Tibial nerve (tissue), 4 donors: ENCODE measurements at regions not wholly inside any gene's neighbourhood (a gene's known extent, or its start where the extent isn't known, plus 50 kb on each side); places are given as distances from the start of the nearest gene placed in this dataset.

ENCODE experiments used
- DNase-seq, 2 donors: peaks; one replicate each; pipeline ENCODE4 v3.0.0-alpha.2; 2019; ENCODE audit warnings: low spot score in 2 of 2
- H3K27ac ChIP-seq, 4 donors: fragments of 200-600 bp; sonication (generic) in 3 of 4; one replicate each; pipeline ENCODE4 v1.5.1; 2017 to 2019; ENCODE audit warnings: mild to moderate bottlenecking in 1 of 4
- H3K27me3 ChIP-seq, 2 donors: fragments of 200-600 bp; sonication (generic) in 1 of 2; one replicate each; pipeline versions ENCODE4 v1.5.1 to v1.6.0; 2017 to 2019
- H3K36me3 ChIP-seq, 3 donors: fragments of 200-600 bp; sonication (generic); one replicate each; pipeline ENCODE4 v1.5.1; 2018 to 2019
- H3K4me1 ChIP-seq, 4 donors: fragments of 200-600 bp; sonication (generic) in 3 of 4; one replicate each; pipeline ENCODE4 v1.5.1; 2017 to 2019
- H3K4me3 ChIP-seq, 4 donors: fragments of 200-600 bp; sonication (generic) in 3 of 4; one replicate each; pipeline ENCODE4 v1.5.1; 2017 to 2019; ENCODE audit warnings: mild to moderate bottlenecking in 1 of 4, moderate library complexity in 1 of 4
- H3K9me3 ChIP-seq, 4 donors: fragments of 200-600 bp; sonication (generic) in 3 of 4; one replicate each; pipeline ENCODE4 v1.5.1; 2017 to 2019
- EP300 ChIP-seq, 2 donors: sonication (generic); formaldehyde crosslinking; IDR thresholded peaks; one replicate each; pipeline ENCODE4 v1.6.1; 2017; ENCODE audit warnings: antibody characterized with exemption in 2 of 2, mild to moderate bottlenecking in 1 of 2
- POLR2A ChIP-seq, 2 donors: fragments of 450-650 bp; IDR thresholded peaks; one replicate each; pipeline ENCODE4 v1.6.1; 2017; ENCODE audit warnings: antibody characterized with exemption in 2 of 2, mild to moderate bottlenecking in 2 of 2, moderate library complexity in 2 of 2
- WGBS, 2 donors: methylation state at CpG; one replicate each; pipeline ENCODE4 v1.1.5; 2018; 5-methylcytosine and 5-hydroxymethylcytosine counted together
- TF ChIP-seq, protein P1 (sequence below), 5 experiments: fragments of 200-600 bp in 3 of 5; fragments of 450-650 bp in 2 of 5; sonication (generic) in 3 of 5; IDR thresholded peaks; one replicate each; pipeline ENCODE4 v1.5.1; 2016 to 2019; ENCODE audit warnings: antibody characterized with exemption in 5 of 5, mild to moderate bottlenecking in 3 of 5, moderate library complexity in 2 of 5

DNA sequence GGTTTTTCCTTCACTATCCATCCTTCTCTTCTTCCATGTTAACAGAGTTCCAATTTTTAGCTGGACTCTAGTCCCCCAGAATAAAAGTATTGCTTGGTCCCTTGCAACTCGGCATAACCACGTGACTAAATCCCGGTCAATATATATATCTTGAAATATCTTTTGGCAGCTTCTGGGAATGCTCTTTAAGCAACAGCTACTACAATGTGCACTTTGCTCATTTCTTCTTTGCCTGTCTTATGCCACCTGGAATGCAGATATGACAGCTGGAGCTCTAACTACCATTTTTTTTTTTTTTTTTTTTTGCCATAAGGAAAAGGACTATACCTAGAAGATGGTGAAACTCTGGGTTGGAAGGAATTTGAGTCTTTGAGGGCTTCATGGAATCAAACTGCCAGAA lies 82.6 kb downstream of the GCNT4 start:
- TF ChIP-seq, protein P1, sequence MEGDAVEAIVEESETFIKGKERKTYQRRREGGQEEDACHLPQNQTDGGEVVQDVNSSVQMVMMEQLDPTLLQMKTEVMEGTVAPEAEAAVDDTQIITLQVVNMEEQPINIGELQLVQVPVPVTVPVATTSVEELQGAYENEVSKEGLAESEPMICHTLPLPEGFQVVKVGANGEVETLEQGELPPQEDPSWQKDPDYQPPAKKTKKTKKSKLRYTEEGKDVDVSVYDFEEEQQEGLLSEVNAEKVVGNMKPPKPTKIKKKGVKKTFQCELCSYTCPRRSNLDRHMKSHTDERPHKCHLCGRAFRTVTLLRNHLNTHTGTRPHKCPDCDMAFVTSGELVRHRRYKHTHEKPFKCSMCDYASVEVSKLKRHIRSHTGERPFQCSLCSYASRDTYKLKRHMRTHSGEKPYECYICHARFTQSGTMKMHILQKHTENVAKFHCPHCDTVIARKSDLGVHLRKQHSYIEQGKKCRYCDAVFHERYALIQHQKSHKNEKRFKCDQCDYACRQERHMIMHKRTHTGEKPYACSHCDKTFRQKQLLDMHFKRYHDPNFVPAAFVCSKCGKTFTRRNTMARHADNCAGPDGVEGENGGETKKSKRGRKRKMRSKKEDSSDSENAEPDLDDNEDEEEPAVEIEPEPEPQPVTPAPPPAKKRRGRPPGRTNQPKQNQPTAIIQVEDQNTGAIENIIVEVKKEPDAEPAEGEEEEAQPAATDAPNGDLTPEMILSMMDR (IDR thresholded peaks at IDR 0.05), result no peak
- no peak for TF ChIP-seq POLR2A (IDR thresholded peaks at IDR 0.05)
- Histone ChIP-seq H3K4me1 (no peaks in the 10 kb centered on the region), H3K27ac (no peak overlapping the region), H3K4me3 (no peak overlapping the region), H3K36me3 (no peaks in the 10 kb centered on the region), H3K9me3 (peaks cover 0 to 6% (median 0%) of the 10 kb centered on the region in 4 donors), H3K27me3 (no peaks in the 10 kb centered on the region)
- WGBS, 2 donors, result 91 to 96% methylated on average over 3 of the region's 3 CpGs
- DNase-seq, result no peak

DNA sequence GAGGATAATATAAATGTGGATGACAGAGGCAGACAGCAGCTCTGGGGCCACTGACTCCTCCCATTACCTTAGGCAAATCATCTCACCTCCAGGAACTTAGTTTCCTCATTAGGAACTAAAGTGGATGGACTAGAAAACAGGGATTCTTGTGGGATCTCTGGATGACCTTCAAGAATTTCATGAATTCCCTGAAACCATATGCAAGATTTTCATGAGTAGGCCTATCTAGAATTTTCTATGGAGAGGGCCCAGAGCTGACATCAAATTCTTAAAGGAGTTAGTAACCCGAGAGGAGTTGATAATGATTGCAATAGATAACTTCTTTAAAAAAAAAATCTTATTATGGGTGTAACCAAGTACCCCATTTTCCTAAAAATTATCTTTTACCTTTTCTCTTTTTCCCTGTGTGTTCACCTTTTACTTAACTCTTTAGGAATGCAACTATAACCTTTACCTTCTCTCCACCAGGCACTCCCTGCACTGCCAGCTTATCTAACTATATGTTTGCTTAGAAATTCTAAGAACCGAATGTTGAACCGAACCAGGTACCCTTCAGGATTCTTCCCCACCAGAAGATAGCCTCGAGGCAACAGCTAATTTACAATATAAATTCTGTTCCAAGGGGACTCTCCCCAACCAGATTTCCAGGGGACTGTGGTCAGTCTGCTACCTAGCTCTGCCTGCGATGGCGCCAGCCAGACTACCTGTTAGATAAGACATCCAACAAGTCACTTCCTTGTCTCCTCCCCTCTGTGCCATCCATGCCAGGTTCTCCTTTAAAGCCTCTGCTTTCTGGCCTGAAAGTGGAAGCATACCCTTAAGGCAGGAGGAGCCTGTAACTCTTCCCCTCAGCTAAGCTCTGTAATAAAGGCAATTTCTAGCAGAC lies 86.0 kb downstream of the GCNT4 start:
- TF ChIP-seq POLR2A (IDR thresholded peaks at IDR 0.05), result no peak
- TF ChIP-seq EP300 (IDR thresholded peaks at IDR 0.05), result no peak
- TF ChIP-seq, protein P1 (IDR thresholded peaks at IDR 0.05), result no peak
- DNase-seq, result no peak
- no peaks in the 10 kb centered on the region for H3K4me1 ChIP-seq
- no peaks in the 10 kb centered on the region for H3K9me3 ChIP-seq
- 78 to 91% methylated on average over 6 of the region's 6 CpGs for WGBS, 2 donors
- no peaks in the 10 kb centered on the region for H3K36me3 ChIP-seq
- no peaks in the 10 kb centered on the region for H3K27me3 ChIP-seq
- H3K4me3 ChIP-seq, result no peak overlapping the region
- no peak overlapping the region for H3K27ac ChIP-seq

DNA sequence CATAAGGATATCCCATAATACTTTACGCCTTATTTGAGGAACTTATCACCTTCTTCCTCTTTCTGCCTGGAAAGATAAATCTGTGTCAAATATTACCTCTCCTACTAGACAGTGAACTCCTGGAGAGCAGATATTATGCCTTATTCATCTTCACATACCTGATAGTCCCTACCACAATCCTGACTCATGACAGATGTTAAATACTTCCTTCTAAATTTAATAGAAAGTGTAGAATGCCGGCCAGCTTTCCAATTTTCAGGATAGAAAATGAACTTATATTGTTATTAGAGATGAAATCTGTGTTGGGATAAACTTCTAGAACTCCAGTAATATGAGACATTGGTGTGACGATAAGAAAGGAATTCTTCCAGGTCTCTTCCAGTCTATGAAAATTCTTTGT lies 89.0 kb downstream of the GCNT4 start:
- no peak for DNase-seq
- TF ChIP-seq EP300 (IDR thresholded peaks at IDR 0.05), result no peak
- TF ChIP-seq POLR2A (IDR thresholded peaks at IDR 0.05), result no peak
- TF ChIP-seq, protein P1 (IDR thresholded peaks at IDR 0.05), result no peak
- H3K4me3 ChIP-seq, result no peak overlapping the region
- WGBS, 2 donors, result 59 to 60% methylated on average over 3 of the region's 3 CpGs
- no peaks in the 10 kb centered on the region for H3K36me3 ChIP-seq
- H3K9me3 ChIP-seq, result no peaks in the 10 kb centered on the region
- H3K4me1 ChIP-seq, result no peaks in the 10 kb centered on the region
- no peaks in the 10 kb centered on the region for H3K27me3 ChIP-seq
- H3K27ac ChIP-seq, result no peak overlapping the region

GRCh38 chr5:74957906-74958305 lies 91.7 kb upstream of the FAM169A start:
- Histone ChIP-seq H3K4me3 (no peak overlapping the region), H3K36me3 (no peaks in the 10 kb centered on the region), H3K27me3 (no peaks in the 10 kb centered on the region), H3K27ac (no peak overlapping the region), H3K4me1 (no peaks in the 10 kb centered on the region), H3K9me3 (no peaks in the 10 kb centered on the region)
- 89% methylated on average over 3 of the region's 3 CpGs for WGBS, 2 donors
- no peak for DNase-seq
- TF ChIP-seq POLR2A (IDR thresholded peaks at IDR 0.05) (no peak), EP300 (IDR thresholded peaks at IDR 0.05) (no peak)
- TF ChIP-seq, protein P1 (IDR thresholded peaks at IDR 0.05), result no peak

DNA sequence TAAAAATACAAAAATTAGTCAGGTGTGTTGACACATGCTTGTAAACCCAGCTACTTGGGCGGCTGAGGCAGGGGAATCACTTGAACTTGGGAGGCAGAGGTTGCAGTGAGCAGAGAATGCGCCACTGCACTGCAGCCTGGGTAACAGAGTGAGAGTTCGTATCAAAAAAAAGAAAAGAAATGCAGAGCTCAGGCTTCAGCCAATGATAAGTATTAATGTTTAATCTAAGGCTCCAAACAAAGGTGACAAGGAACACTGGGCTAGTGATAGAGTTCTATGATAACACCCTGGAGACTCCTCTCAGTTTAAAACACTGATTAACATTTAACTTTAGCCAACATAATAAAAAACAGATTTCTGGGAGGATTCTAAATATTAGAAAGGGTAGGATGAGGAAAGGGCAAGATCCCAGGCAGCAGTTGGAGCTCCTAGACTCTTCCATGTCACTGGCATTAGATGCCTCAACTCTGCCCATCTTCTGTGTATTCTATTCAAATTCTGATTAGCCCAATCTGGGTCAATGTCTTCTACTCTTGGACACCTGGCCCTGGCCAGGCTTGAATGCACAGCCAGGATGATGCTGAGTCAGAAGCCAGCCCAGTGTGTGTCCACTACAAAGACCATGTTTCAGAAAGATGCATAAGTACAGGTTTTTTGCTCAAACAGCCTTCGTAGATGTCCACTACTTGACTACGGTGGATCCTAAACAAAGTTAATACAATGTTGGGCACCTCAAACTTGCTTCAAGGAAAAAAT lies 91.0 kb upstream of the FAM169A start:
- Histone ChIP-seq H3K27me3 (no peaks in the 10 kb centered on the region), H3K9me3 (no peaks in the 10 kb centered on the region), H3K36me3 (no peaks in the 10 kb centered on the region), H3K4me1 (no peaks in the 10 kb centered on the region), H3K4me3 (no peak overlapping the region), H3K27ac (no peak overlapping the region)
- 80 to 83% methylated on average over 5 of the region's 5 CpGs for WGBS, 2 donors
- no peak for TF ChIP-seq POLR2A (IDR thresholded peaks at IDR 0.05)
- TF ChIP-seq, protein P1 (IDR thresholded peaks at IDR 0.05), result no peak
- no peak for TF ChIP-seq EP300 (IDR thresholded peaks at IDR 0.05)
- no peak for DNase-seq
